Mesodermal cell (in vitro differentiated cells): ENCODE measurements at regions not wholly inside any gene's neighbourhood (a gene's known extent, or its start where the extent isn't known, plus 50 kb on each side); places are given as distances from the start of the nearest gene placed in this dataset.
"Not testable (repeated sequence)": the region's sequence is repeated elsewhere in the genome, so short reads cannot be mapped to it uniquely, and the experiment has no call there.

Source experiments
- H3K27ac ChIP-seq: 2 replicates; pipeline ENCODE4 v1.7.0; 2013; ENCODE audit warnings: mild to moderate bottlenecking, low read depth, low read length, moderate library complexity; ENCODE audit not compliant: severe bottlenecking
- H3K36me3 ChIP-seq: 2 replicates; pipeline ENCODE4 v1.7.1; 2013; ENCODE audit warnings: mild to moderate bottlenecking, low read length, moderate library complexity; ENCODE audit not compliant: control insufficient read depth, insufficient read depth
- H3K4me1 ChIP-seq: one replicate; pipeline ENCODE4 v1.7.1; 2013; ENCODE audit warnings: mild to moderate bottlenecking, low read length; ENCODE audit not compliant: insufficient read depth, control insufficient read depth, poor library complexity, severe bottlenecking
- H3K4me3 ChIP-seq: 2 replicates; pipeline ENCODE4 v1.7.0; 2013; ENCODE audit warnings: low read length, control low read depth, mild to moderate bottlenecking; ENCODE audit not compliant: insufficient read depth, poor library complexity, severe bottlenecking; ENCODE audit errors: extremely low read depth
- H3K9me3 ChIP-seq: 2 replicates; pipeline ENCODE4 v1.7.1; 2013; ENCODE audit warnings: mild to moderate bottlenecking, low read length, moderate library complexity; ENCODE audit not compliant: control insufficient read depth
- WGBS, 2 experiments: methylation state at CpG; one replicate each; pipeline ENCODE4 v1.1.5; 2013; ENCODE audit warnings: missing lambda C conversion rate in 2 of 2; ENCODE audit not compliant: insufficient coverage in 2 of 2; 5-methylcytosine and 5-hydroxymethylcytosine counted together

DNA sequence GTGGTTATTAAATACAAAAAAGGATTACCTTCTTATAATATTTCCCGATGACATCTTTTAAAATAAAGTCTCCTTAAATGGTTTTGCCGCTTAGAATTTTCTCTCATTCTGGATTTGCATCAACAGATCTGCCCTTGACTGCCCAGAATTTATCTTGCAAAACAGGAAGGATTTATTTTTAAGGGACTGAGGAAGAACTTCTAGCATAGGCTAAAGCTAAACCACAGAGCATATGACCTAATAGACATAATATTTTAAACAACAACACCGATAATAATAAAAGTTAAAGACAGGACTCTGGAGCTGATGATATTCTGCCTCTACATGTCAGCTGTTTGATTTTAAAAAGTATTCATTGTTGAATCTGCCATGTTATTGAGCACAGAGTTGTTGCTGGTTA is 145.3 kb upstream of the ADCY2 start:
- 100% methylated on average over 1 of the region's 3 CpGs; no CpG with 5 or more reads in 1 of the 2 experiments for WGBS, 2 experiments
- H3K36me3 ChIP-seq, result no peaks in the 10 kb centered on the region
- H3K4me1 ChIP-seq, result no peaks in the 10 kb centered on the region
- H3K27ac ChIP-seq, result no peak overlapping the region
- H3K4me3 ChIP-seq, result no peak overlapping the region
- no peaks in the 10 kb centered on the region for H3K9me3 ChIP-seq

DNA sequence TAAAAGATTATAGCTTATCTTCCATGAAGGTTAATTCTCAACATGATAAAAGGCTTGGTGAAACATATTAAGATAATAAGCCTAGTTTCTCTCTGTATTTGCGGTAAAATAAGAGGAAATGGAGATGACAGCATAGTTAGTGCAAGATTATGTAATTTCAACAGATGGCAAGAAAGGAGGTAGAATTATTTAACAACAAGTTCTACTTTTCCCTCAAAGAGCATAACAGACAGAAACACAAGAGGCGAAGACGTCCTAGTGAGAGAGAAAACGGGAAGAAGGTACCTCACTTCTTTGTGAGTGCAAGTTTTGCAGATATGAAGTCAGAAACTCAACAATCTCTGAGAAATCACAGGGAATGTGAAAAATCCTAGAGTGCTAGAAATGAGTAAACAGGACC is 144.8 kb upstream of the ADCY2 start:
- Histone ChIP-seq H3K27ac (no peak overlapping the region), H3K36me3 (no peaks in the 10 kb centered on the region), H3K4me3 (no peak overlapping the region), H3K4me1 (no peaks in the 10 kb centered on the region), H3K9me3 (no peaks in the 10 kb centered on the region)
- WGBS, 2 experiments, result 80% methylated on average over 1 of the region's 4 CpGs; no CpG with 5 or more reads in 1 of the 2 experiments

DNA sequence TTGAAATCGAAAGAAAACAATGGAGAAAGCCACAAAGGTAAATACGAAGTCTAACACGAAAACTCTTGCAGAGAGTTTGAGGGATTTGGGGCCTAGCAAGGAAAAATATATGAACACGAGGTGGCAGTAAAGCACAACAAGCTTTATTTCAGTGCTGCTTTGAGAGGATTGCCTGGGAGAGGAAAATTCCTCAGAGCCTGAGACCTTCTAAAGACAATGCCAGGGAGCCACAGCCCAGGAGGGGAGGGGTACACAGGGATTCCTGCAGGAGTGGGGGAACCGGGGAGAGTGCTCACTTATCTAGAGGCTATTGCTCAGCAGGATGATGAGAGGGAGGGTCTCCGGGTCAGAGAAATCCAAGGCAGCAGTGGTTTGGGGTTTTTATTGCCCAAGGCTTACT is 134.9 kb upstream of the ADCY2 start:
- H3K4me3 ChIP-seq, result no peak overlapping the region
- H3K9me3 ChIP-seq, result no peaks in the 10 kb centered on the region
- H3K36me3 ChIP-seq, result no peaks in the 10 kb centered on the region
- no peak overlapping the region for H3K27ac ChIP-seq
- WGBS, 2 experiments, result 11 to 12% methylated on average over 4 to 6 of the region's 6 CpGs
- H3K4me1 ChIP-seq, result no peaks in the 10 kb centered on the region

DNA sequence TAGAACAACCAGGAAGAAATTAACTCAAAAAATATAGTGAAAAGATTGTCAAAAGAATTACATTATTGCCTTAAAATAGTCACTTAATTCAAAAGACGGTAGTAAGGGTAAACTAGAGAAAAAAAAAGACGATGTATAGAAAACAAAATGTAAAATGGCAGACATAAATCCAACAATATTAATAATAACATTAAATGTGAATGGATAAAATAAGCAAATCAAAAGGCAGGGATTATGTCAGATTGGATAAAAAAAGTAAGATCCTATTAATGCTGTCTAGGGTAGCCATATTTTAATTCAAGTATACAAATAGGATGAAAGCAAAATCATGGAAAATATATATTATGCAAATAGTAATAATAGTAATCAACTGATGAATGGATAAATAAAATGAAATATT is 134.0 kb upstream of the ADCY2 start:
- no CpG with 5 or more reads among the region's 2 CpGs for WGBS, 2 experiments
- no peak overlapping the region for H3K4me3 ChIP-seq
- H3K27ac ChIP-seq, result no peak overlapping the region
- no peaks in the 10 kb centered on the region for H3K4me1 ChIP-seq
- no peaks in the 10 kb centered on the region for H3K9me3 ChIP-seq
- no peaks in the 10 kb centered on the region for H3K36me3 ChIP-seq

DNA sequence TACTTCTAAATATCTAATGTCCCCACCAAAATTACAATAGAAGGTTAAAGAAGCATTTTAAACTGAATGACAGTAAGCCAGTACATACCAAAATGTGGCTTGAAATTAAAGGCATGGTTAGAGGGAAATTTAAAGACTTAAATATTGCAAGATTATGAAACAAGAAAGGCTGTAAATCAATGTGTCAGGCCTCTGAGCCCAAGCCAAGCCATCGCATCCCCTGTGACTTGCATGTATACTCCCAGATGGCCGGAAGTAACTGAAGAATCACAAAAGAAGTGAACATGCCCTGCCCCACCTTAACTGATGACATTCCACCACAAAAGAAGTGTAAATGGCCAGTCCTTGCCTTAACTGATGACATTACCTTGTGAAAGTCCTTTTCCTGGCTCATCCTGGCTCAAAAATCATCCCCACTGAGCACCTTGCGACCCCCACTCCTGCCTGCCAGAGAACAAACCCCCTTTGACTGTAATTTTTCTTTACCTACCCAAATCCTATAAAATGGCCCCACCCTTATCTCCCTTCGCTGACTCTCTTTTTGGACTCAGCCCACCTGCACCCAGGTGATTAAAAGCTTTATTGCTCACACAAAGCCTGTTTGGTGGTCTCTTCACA is 132.4 kb upstream of the ADCY2 start:
- not testable (repeated sequence) for H3K9me3 ChIP-seq, H3K36me3 ChIP-seq, H3K27ac ChIP-seq, H3K4me1 ChIP-seq, H3K4me3 ChIP-seq
- WGBS, 2 experiments, result 70 to 92% methylated on average over 2 to 3 of the region's 4 CpGs

DNA sequence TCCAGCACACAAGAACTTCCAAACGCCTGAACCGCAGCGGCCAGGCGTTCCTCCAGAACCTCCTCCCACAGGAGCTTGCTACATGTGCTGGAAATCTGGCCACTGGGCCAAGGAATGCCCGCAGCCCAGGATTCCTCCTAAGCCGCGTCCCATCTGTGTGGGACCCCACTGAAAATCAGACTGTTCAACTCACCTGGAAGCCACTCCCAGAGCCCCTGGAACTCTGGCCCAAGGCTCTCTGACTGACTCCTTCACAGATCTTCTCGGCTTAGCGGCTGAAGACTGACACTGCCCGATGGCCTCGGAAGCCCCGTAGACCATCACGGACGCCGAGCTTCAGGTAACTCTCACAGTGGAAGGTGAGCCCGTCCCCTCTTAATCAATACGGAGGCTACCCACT is 130.2 kb upstream of the ADCY2 start:
- not testable (repeated sequence) for H3K4me3 ChIP-seq, H3K36me3 ChIP-seq, H3K4me1 ChIP-seq, H3K27ac ChIP-seq, H3K9me3 ChIP-seq
- WGBS, 2 experiments, result 70 to 95% methylated on average over 2 to 10 of the region's 17 CpGs

DNA sequence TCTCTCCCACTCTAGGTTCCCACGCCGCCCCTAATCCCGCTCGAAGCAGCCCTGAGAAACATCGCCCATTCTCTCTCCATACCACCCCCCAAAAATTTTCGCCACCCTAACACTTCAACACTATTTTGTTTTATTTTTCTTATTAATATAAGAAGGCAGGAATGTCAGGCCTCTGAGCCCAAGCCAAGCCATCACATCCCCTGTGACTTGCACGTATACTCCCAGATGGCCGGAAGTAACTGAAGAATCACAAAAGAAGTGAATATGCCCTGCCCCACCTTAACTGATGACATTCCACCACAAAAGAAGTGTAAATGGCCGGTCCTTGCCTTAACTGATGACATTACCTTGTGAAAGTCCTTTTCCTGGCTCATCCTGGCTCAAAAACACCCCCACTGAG is 127.2 kb upstream of the ADCY2 start:
- not testable (repeated sequence) for H3K36me3 ChIP-seq, H3K4me3 ChIP-seq, H3K9me3 ChIP-seq, H3K4me1 ChIP-seq, H3K27ac ChIP-seq
- no CpG with 5 or more reads among the region's 9 CpGs for WGBS, 2 experiments

DNA sequence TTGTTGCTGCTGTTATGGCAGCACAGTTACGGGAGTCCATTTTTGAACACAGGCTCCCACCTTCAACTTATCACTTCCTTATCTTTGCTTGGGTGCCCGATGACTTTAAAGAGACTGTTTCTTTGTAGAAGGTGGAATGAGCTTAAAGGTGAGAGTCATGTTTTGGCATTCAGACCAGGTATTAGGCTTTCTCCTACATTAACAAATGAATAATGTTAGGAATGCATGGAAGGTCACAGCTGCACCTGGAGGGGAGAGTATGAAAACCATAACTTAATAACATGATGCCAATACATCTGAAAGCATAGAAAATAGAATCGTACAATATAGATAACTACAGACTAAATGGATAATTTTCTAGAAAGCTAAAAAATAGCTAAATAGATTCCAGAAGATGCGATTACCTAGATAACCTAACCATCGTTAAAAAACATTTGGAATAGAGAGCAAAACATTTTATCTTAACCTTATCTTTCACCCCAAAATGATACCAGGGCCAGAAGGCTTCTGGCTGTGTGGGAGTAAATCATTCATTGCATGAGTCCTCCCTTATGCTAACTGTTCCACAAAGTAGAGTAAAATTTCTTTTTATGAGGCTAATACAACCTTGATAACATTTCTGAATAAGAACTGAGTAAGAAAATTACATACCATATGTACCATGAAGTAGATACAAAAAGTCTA is 126.2 kb upstream of the ADCY2 start:
- no peak overlapping the region for H3K4me3 ChIP-seq
- WGBS, 2 experiments, result no CpG with 5 or more reads among the region's 5 CpGs
- H3K4me1 ChIP-seq, result no peaks in the 10 kb centered on the region
- no peaks in the 10 kb centered on the region for H3K36me3 ChIP-seq
- no peaks in the 10 kb centered on the region for H3K9me3 ChIP-seq
- no peak overlapping the region for H3K27ac ChIP-seq

DNA sequence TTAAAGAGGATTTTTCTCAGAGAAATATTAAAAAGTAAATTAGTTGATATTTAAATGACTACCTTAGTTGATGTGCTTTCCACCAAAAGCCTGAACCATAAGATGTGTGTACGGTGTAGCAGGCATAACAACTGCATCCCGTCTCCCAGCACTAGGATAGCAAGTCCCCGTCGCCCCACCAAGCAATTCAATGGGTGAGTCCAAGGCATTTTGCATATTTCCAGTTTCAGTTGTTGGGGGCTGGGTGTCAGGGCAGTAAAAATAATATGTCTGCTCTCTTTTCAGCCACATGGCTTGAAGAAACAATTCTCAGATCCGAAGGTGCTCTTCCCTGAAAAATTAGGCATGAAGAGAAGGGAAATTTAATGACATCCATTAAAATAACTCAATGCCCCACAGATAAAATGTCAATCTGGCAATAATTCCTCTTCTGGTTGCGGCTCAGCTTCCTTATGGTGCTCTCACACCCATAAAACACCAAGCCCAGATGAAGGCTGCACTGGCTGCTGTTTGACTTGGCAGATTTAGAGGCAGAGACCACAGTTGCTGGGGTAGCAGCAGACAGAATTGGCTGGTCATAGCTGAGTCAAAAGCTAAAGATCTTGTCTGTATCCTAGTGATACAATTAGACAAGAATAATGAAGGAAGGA is 124.4 kb upstream of the ADCY2 start:
- no peaks in the 10 kb centered on the region for H3K36me3 ChIP-seq
- WGBS, 2 experiments, result 97 to 98% methylated on average over 5 of the region's 6 CpGs

DNA sequence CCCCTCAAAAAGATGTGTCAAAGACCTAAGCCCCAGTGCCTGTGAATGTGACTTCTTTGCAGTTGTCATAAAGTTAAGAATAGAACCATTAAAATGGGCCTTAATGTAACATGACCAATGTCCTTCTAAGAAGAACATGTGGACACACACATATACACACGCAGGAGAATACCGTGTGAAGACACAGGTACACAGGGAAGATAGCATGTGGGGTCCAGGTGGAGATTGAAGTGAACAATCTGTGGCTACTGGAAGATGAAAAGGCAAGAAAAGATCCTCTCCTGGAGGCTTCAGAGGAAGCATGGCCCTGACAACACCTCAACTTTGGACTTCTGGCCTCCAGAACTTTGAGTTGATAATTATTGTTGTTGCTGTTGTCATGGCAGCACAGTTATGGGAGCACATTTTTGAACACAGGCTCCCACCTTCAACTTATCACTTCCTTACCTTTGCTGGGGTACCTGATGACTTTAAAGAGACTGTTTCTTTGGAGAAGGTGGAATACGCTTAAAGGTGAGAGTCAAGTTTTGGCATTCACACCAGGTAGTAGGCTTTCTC is 123.5 kb upstream of the ADCY2 start:
- Histone ChIP-seq H3K4me1 (no peaks in the 10 kb centered on the region), H3K4me3 (no peak overlapping the region), H3K27ac (no peak overlapping the region), H3K9me3 (no peaks in the 10 kb centered on the region), H3K36me3 (no peaks in the 10 kb centered on the region)
- 100% methylated on average over 1 of the region's 3 CpGs; no CpG with 5 or more reads in 1 of the 2 experiments for WGBS, 2 experiments

More for the DNA sequence above, 124.4 kb upstream of the ADCY2 start:
- Histone ChIP-seq H3K27ac (no peak overlapping the region), H3K9me3 (no peaks in the 10 kb centered on the region), H3K4me3 (no peak overlapping the region), H3K4me1 (no peaks in the 10 kb centered on the region)

DNA sequence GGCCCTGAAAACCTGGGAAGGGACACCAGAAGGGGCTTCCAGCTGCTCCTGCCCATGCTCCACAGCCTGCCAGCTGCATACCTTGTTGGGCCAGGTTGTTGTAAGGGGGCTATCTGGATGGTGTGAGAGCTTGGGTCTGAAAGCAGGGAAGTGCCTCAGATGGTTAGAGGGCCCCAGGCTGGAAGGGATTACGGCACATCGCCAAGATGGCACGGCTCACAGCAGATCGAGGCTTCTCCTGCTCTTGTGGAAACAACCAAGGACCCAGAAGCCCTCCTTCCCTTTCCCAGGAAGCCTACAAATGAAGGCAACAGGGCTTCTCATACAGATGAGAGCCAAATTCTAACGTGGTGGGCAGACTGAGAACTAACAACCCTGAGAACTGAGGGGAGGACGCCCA is 121.7 kb upstream of the ADCY2 start:
- Histone ChIP-seq H3K4me1 (no peaks in the 10 kb centered on the region), H3K9me3 (no peaks in the 10 kb centered on the region), H3K27ac (no peak overlapping the region), H3K4me3 (no peak overlapping the region), H3K36me3 (no peaks in the 10 kb centered on the region)
- 83 to 95% methylated on average over 6 of the region's 6 CpGs for WGBS, 2 experiments
